GM12878 (cell line): ENCODE measurements at regions not wholly inside any gene's neighbourhood (a gene's known extent, or its start where the extent isn't known, plus 50 kb on each side); places are given as distances from the start of the nearest gene placed in this dataset.

Source experiments
- ATAC-seq: fragments of 200-7000 bp; cut with Tn5 transposase; 3 replicates; pipeline ENCODE4 v1.9.1; 2020; ENCODE audit warnings: mild to moderate bottlenecking, moderate library complexity
- BruUV-seq: library from RNA; stranded (reverse); fragments of 400-500 nt; replicated peaks from 2 replicates; lab custom pipeline; 2021; lab: Mats Ljungman, UMichigan
- CTCF ChIA-PET: fragments of 300-600 bp; sonication (Branson Sonifier 250); formaldehyde crosslinking; extraction: SDS; loops from one replicate; lab custom pipeline; 2021; ENCODE audit warnings: inconsistent platforms; lab: Yijun Ruan, JAX
- POLR2A ChIA-PET: fragments of 350-600 bp; formaldehyde crosslinking; extraction: SDS; loops from one replicate; lab custom pipeline; 2021; ENCODE audit warnings: inconsistent platforms; lab: Charles Lee
- RAD21 ChIA-PET: fragments of 300-600 bp; sonication (Branson Sonifier 250); formaldehyde crosslinking; loops from one replicate; lab custom pipeline; 2023; ENCODE audit warnings: antibody characterized with exemption; ENCODE audit not compliant: unreplicated experiment; lab: Charles Lee
- SMC1A ChIA-PET: fragments of 300-600 bp; sonication (Branson Sonifier 250); formaldehyde crosslinking; loops from one replicate; lab custom pipeline; 2023; ENCODE audit not compliant: unreplicated experiment, uncharacterized antibody; lab: Charles Lee
- DNase-seq: peaks from one replicate; pipeline ENCODE4 v3.0.0-alpha.2; 2011; ENCODE audit warnings: low read depth, low spot score
- FAIRE-seq: peaks from 3 replicates; lab custom pipeline; 2011; peaks lifted over from hg19 to GRCh38; lab: Jason Lieb, UNC
- H2AFZ ChIP-seq: 2 replicates; pipeline ENCODE4 v1.6.0; 2011; ENCODE audit warnings: low read depth, low read length, control low read depth; ENCODE audit not compliant: control insufficient read depth
- H3K27ac ChIP-seq: 2 replicates; pipeline ENCODE4 v1.5.1; 2011; ENCODE audit warnings: control low read depth; ENCODE audit not compliant: control insufficient read depth, insufficient read depth
- H3K27me3 ChIP-seq, 2 experiments: replicated peaks in 1 of 2; 2 replicates each; pipeline versions ENCODE4 v1.6.0 to v1.6.1; 2011; ENCODE audit warnings: low read length in 1 of 2; ENCODE audit not compliant: control insufficient read depth in 2 of 2, insufficient read depth in 2 of 2
- H3K36me3 ChIP-seq, 2 experiments: 2 replicates each; pipeline ENCODE4 v1.5.1; 2011; ENCODE audit warnings: low read length in 1 of 2; ENCODE audit not compliant: control insufficient read depth in 2 of 2, insufficient read depth in 2 of 2
- H3K4me1 ChIP-seq: 2 replicates; pipeline ENCODE4 v1.6.1; 2011; ENCODE audit warnings: mild to moderate bottlenecking, low read length, moderate library complexity, mixed read lengths; ENCODE audit not compliant: control insufficient read depth, insufficient read depth
- H3K4me2 ChIP-seq: 2 replicates; pipeline ENCODE4 v1.6.0; 2011; ENCODE audit warnings: control low read depth; ENCODE audit not compliant: control insufficient read depth, insufficient read depth
- H3K4me3 ChIP-seq: fragments of 200-600 bp; sonication (generic); 2 replicates; pipeline ENCODE4 v1.5.1; 2016
- H3K79me2 ChIP-seq: 2 replicates; pipeline ENCODE4 v1.6.0; 2011; ENCODE audit warnings: low read length; ENCODE audit not compliant: control insufficient read depth, insufficient read depth
- H3K9ac ChIP-seq: 2 replicates; pipeline ENCODE4 v1.8.0; 2011; ENCODE audit warnings: low read length, control low read depth, mixed read lengths; ENCODE audit not compliant: control insufficient read depth, insufficient read depth
- H3K9me3 ChIP-seq: replicated peaks from 3 replicates; pipeline ENCODE4 v1.5.1; 2011; ENCODE audit warnings: mild to moderate bottlenecking, low read length; ENCODE audit not compliant: control insufficient read depth, insufficient read depth
- H4K20me1 ChIP-seq: 2 replicates; pipeline ENCODE4 v1.6.0; 2011; ENCODE audit not compliant: control insufficient read depth, insufficient read depth
- WGBS: methylation state at CpG from one replicate; pipeline ENCODE4 v1.1.6; 2016; ENCODE audit warnings: low lambda C conversion rate; ENCODE audit not compliant: insufficient replicate concordance, insufficient coverage; ENCODE audit errors: missing lambda C conversion rate; 5-methylcytosine and 5-hydroxymethylcytosine counted together
- in situ Hi-C: fragments of 300-500 bp; cut with MboI; formaldehyde crosslinking; loops from 9 replicates; pipeline ENCODE4 v1.14.3; 2018; ENCODE audit warnings: mixed read lengths
- intact Hi-C: fragments of 100-400 bp; cut with micrococcal nuclease; formaldehyde crosslinking; loops from one replicate; pipeline ENCODE4 v1.14.2; 2022; ENCODE audit not compliant: unreplicated experiment
- TF ChIP-seq, protein P1 (sequence below): IDR thresholded peaks from 2 replicates; pipeline ENCODE4 v1.6.1; 2012; ENCODE audit warnings: improper control_type of control experiment, low read depth, low read length; ENCODE audit not compliant: insufficient replicate concordance

DNA sequence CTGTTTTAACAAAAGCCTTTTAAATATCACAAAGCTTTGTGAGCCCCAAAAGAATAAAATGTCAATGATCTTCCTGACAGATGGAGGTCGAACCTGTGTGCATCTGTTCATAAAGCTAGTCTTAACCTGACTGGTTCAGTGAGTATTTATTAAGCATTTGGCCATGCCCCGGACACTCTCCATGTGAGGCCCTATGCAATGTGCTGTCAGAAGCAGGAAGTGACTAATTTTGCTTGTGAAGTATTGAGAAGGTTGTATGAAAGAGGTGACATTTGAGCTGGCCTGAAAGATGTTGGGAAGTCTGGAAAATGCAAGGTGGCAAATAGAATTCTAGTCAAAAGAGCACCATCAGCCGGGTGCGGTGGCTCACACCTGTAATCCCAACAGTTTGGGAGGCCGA lies 171.4 kb downstream of the MSL3 start:
- Histone ChIP-seq H2AFZ (no peak overlapping the region), H3K4me2 (no peak overlapping the region), H4K20me1 (no peaks in the 10 kb centered on the region), H3K4me1 (no peaks in the 10 kb centered on the region), H3K27me3 (no peaks in the 10 kb centered on the region; a peak in 1 of 4 replicates), H3K27ac (no peak overlapping the region), H3K4me3 (no peak overlapping the region), H3K9ac (no peak overlapping the region), H3K9me3 (no peaks in the 10 kb centered on the region; the same call in 2 of the 3 replicates), H3K36me3 (no peaks in the 10 kb centered on the region), H3K79me2 (no peaks in the 10 kb centered on the region)
- 28% methylated on average over 5 of the region's 5 CpGs for WGBS
- DNase-seq (no peak), ATAC-seq (no peak), FAIRE-seq (no peak)
- POLR2A ChIA-PET, result no interaction called here
- SMC1A ChIA-PET, result interaction anchor here (1.0 kb wide), 1 partner anchor 39 kb away, joined by 3 read pairs; no protein-coding TSS in a partner anchor
- intact Hi-C loops (no loop called here), in situ Hi-C loops (no loop called here)
- CTCF ChIA-PET, result no interaction called here
- TF ChIP-seq, protein P1, sequence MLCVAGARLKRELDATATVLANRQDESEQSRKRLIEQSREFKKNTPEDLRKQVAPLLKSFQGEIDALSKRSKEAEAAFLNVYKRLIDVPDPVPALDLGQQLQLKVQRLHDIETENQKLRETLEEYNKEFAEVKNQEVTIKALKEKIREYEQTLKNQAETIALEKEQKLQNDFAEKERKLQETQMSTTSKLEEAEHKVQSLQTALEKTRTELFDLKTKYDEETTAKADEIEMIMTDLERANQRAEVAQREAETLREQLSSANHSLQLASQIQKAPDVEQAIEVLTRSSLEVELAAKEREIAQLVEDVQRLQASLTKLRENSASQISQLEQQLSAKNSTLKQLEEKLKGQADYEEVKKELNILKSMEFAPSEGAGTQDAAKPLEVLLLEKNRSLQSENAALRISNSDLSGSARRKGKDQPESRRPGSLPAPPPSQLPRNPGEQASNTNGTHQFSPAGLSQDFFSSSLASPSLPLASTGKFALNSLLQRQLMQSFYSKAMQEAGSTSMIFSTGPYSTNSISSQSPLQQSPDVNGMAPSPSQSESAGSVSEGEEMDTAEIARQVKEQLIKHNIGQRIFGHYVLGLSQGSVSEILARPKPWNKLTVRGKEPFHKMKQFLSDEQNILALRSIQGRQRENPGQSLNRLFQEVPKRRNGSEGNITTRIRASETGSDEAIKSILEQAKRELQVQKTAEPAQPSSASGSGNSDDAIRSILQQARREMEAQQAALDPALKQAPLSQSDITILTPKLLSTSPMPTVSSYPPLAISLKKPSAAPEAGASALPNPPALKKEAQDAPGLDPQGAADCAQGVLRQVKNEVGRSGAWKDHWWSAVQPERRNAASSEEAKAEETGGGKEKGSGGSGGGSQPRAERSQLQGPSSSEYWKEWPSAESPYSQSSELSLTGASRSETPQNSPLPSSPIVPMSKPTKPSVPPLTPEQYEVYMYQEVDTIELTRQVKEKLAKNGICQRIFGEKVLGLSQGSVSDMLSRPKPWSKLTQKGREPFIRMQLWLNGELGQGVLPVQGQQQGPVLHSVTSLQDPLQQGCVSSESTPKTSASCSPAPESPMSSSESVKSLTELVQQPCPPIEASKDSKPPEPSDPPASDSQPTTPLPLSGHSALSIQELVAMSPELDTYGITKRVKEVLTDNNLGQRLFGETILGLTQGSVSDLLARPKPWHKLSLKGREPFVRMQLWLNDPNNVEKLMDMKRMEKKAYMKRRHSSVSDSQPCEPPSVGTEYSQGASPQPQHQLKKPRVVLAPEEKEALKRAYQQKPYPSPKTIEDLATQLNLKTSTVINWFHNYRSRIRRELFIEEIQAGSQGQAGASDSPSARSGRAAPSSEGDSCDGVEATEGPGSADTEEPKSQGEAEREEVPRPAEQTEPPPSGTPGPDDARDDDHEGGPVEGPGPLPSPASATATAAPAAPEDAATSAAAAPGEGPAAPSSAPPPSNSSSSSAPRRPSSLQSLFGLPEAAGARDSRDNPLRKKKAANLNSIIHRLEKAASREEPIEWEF, result no peak
- BruUV-seq, result no TSS peak
- RAD21 ChIA-PET, result no interaction called here
